ENCODE measurements at regions not wholly inside any gene's neighbourhood (a gene's known extent, or its start where the extent isn't known, plus 50 kb on each side); places are given as distances from the start of the nearest gene placed in this dataset.
"Not testable (repeated sequence)": the region's sequence is repeated elsewhere in the genome, so short reads cannot be mapped to it uniquely, and the experiment has no call there.

DNA sequence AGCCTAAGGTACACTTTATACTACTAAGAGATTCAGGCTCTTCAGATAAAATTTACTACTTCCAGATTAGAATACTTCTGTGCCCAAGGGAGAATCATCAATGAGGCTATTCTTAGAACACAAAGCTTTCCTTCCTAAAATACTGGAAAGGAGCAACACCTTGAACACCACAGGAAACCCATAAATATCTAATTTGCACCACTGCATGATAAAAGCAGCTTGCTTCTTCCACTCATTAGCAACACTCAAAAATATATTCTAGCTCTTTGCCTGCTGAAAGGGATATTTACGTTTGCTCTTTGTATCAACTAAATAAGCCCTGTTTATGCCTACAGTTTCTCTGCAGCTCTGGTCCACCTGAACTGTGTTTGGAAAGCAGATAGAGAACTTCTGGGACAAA is 284.3 kb downstream of the RWDD3 start:
- no peak for DNase-seq (ENCODE audit: low read depth in 2 of 3, low spot score in 2 of 3)

DNA sequence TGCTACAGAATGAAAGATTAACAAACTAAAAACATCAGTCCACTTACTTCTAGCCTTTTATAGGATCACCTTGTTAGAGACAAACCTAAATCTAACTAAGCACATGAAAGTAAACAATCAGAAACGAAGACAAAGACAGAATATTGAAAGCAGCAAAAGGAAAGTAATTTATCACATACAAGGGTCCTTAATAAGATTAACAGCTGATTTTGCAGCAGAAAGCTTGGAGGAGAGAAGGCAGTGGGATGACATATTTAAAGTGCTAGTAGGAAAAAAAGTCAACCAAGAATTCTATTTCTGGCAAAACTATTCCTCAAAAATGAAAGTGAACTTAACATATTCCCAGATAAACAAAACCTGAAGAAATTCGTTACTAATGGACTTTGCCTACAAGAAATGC is 286.4 kb downstream of the RWDD3 start:
- no peak for DNase-seq (ENCODE audit: low read depth in 2 of 3, low spot score in 2 of 3)

DNA sequence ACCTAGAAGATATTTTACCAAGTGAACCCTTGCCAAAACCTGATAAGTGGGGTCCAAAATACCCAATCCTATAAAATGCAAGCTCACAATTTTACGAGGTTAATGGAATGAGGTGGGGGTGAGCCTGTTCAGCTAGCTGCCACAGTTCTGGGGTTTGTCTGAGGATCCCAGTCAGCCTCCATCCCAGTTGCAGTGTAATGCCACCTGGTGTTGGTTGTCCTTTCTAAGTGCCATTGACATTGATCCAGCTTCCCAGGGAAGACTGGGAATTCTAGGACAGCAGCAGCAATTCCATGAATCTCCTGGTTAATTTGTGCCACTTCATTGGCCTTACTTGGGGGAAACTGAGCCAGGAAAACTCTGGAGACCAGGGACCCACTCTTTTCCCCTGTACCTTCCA is 298.3 kb downstream of the RWDD3 start:
- DNase-seq (ENCODE audit: low read depth in 2 of 3, low spot score in 2 of 3): no peak

DNA sequence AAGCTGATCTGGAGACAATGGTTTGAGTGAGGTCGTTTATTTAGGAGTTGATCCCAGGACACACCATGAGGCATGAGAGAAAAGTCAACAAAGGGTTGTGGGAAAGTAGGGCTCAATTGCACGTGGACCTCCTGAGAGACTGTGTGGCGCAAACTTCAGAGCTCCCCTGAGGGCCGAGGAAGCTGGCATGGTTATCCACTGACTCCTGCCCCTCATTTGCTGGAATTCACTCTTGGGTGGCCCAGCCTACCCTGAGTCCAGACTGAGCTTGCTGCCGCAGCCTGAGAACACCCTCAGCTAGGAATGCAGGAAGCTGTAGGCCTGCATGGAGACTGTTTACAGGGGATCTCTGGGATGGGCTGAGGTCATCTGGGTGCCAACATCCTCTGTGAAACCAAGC is 301.0 kb downstream of the RWDD3 start:
- no peak for DNase-seq (ENCODE audit: low read depth in 2 of 3, low spot score in 2 of 3)

DNA sequence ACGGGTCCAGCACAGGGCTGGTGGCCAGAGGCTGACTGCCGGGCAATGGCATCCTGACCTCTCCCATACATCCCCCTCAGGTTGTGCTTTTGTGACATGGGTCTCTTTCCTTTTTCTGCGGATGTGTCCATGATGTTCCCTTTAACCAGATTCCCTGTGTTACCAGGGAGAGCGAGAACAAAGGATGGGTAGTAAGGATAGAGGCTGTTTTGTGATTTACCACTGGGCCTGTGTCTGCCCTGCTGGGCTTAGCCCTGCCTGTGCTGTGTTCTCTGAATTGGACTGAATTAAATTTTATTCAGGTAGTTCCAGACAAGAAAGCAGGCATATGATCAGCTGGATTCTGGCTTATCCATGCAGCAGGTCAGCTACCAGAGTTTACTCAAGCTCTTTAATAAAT is 301.6 kb downstream of the RWDD3 start:
- DNase-seq (ENCODE audit: low read depth in 2 of 3, low spot score in 2 of 3): no peak

DNA sequence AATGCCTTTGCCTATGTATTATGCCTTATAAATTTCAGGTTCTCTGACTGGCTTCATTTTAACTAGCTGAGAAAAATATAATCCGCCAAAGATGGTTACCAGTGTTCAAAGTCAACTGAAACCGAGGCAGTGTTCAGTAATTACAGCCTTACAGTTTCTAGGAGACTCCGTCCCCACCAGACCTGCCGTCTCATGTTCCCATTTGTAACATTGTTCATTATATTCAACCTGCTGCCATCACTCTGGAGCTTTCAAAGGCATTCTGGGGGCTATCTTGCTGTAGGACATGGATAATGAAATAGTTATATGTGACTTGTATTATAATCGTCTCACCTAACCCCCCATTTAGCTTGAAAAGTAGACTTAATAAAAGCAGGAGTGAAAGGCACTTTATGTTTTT is 302.5 kb downstream of the RWDD3 start:
- no peak for DNase-seq (ENCODE audit: low read depth in 2 of 3, low spot score in 2 of 3)

DNA sequence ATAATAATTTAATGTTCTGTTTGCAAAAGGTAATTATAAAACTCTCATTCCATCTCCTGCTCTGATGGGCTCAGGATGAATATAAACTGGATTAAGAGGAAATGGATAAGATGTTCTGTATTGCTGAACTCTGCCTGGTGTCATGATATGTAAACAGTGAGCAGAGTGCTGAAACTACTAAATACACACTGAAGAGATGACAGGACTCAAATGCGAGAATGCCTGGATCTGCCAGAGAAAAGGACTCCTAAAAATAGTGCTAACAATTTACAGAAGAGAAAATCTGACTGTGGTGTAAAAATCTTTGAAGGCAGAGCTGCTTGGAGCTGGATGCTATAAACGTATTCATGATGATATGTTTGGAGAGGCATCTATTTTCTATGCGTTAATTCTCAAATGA is 303.2 kb downstream of the RWDD3 start:
- DNase-seq (ENCODE audit: low read depth in 2 of 3, low spot score in 2 of 3): no peak

DNA sequence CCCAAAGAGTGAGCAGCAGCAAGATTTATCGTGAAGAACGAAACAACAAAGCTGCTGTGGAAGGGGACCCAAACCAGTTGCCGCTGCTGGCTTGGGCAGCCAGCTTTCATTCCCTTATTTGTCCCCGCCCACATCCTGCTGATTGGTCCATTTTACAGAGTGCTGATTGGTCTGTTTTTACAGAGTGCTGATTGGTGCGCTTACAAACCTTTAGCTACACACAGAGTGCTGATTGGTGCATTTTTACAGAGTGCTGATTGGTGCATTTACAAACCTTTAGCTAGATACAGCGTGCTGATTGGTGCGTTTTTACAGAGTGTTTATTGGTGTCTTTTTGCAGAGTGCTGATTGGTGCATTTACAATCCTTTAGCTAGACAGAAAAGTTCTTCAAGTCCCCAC is 304.2 kb downstream of the RWDD3 start:
- not testable (repeated sequence) for DNase-seq (ENCODE audit: low read depth in 2 of 3, low spot score in 2 of 3)

DNA sequence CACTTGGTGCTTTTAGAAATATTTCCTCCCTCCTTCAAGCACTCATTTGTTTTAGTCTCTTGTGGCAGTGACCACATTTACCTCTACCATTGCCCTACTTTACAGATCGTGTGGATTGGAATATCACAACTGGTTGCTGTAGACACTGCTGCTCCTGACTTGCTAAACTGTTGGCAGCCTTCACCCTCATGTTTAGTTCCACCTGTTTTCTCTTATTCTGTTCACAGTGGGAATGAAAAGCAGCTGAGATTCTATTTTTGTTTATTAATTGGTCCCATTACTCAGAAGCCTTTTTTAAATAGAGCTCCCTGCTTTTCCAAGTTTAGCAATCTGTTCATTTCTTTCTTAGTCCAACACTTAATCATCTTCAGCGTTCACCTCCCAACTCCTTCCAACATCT is 308.9 kb downstream of the RWDD3 start:
- no peak for DNase-seq (ENCODE audit: low read depth in 2 of 3, low spot score in 2 of 3)

DNA sequence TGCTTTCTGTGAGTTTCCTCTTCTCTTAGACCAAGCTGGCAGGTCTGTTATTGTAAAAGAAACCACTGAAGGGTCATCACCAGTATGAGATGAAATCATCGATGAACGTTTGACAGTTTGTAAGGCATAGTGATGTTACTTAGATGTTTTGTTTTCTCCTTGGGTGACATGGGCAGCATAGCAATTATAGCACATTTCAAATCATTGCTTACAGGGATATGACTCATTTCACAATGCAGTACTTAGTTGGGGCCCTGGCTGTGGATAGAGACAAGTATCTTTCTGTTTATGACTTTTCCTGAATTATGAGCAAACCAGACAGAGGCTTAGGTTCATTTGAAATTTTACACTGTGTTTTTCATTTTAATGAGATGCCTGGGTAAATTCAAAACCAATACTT is 313.0 kb downstream of the RWDD3 start:
- DNase-seq (ENCODE audit: low read depth in 2 of 3, low spot score in 2 of 3): no peak

DNA sequence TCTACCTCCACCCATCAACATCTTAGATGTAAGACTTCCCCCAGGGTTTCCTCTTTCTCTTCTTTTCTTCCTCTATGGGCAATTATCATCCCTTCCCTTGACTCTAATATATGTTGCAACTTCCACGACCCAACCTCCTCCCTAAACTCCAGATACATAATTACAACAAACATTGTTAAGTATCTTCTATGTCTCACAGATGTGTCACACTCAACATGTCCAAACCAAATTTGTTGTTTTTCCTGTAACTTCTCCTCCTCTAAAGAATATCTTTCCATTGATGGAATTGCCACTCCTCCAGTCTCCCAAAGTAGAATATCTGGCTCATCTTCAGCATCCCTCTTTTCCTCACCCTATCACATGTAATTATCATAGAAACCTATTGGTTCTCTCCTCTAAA is 314.2 kb downstream of the RWDD3 start:
- DNase-seq (ENCODE audit: low read depth in 2 of 3, low spot score in 2 of 3): no peak

DNA sequence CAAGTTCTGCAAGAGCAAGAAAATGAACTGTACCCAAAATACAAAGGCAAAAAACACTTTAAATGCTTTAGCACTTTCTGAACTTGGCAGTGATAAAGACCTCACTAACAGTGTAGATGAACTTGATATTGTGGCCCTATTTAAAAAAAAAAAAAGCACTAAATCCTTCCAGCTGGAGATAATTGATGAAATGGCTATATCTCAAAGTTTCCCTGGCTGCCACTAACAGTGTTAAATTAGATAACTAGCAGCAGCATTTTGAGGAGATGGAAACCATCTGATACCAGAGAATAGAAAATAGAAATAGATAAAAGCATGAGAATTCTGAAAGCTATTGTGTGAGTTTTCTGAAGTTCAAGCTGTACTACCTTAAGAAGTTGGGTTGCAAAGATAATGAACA is 317.2 kb downstream of the RWDD3 start:
- DNase-seq (ENCODE audit: low read depth in 2 of 3, low spot score in 2 of 3): no peak

DNA sequence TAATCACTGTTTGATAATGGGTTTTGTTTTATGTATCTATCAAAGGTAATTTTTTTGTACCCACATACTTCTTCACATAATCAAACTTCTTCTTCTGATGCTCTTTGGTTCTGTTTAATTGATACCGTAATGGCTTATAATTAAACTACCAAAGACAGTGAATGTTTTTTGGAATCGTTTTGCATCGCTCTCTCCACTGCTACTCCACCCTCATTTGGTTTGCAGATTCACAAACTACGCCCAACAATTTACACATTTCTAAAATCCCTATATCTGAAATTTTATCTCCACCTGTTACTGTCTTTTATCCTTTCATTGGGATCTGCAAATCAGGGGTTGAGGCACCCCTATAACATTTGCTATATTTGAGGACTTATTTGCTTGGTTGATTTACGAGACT is 319.6 kb downstream of the RWDD3 start:
- no peak for DNase-seq (ENCODE audit: low read depth in 2 of 3, low spot score in 2 of 3)

DNA sequence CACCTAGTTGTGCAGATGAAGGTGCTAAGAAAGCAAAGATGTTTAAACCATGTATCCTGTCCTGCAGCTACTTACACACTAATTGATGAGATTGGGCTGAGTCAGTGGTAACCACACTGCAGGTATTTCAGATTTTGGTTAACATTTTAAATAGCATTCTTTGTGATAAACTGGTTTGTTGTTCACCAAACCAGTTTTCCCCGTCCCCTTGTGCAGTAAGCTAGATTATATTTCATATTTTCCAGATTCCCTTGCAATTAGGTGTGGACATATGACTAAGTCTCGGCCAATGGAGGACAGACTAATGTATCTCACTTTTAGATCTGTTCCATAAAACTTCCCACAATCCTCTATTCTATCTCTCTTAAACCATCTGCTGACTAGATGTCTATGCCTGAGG is 320.4 kb downstream of the RWDD3 start:
- no peak for DNase-seq (ENCODE audit: low read depth in 2 of 3, low spot score in 2 of 3)

DNA sequence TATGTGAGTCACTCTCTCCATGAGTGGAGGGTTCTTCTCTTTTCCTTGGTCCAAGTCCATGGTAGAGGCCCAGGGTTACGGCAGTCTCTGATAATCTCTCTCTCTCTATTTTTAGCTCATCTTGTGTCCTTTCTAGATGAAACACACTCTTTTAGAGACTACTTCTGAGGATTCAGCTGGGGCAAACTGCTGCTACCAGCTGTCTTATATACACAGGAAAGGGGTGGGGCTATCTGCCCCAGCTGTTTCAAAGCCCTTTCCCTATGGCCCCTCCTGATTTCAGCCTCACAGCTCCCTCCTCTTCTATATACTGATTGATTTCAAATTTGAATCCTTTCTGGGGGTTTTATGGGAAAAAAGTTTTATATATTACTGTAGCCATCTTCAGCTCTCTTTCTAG is 324.8 kb downstream of the RWDD3 start:
- DNase-seq (ENCODE audit: low read depth in 2 of 3, low spot score in 2 of 3): no peak

DNA sequence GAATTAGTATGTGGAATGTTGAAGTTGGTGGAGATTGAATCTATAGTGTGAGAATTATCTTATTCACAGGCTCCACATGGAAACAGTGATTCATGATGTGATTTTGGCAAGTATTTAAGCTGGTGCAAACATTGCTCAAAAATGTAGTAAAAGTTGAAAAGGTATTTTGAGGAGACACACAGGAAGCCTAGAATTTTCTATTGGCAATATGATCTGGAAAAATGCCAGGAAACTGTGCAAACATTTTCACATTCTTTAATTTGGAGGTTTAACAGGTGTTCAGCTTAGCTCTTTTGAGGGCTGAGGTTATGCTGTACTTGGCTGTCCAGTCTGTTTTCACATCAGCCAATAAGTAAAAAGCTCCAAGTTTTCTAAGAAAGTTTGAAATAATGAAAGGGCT is 327.3 kb downstream of the RWDD3 start:
- DNase-seq (ENCODE audit: low read depth in 2 of 3, low spot score in 2 of 3): no peak

DNA sequence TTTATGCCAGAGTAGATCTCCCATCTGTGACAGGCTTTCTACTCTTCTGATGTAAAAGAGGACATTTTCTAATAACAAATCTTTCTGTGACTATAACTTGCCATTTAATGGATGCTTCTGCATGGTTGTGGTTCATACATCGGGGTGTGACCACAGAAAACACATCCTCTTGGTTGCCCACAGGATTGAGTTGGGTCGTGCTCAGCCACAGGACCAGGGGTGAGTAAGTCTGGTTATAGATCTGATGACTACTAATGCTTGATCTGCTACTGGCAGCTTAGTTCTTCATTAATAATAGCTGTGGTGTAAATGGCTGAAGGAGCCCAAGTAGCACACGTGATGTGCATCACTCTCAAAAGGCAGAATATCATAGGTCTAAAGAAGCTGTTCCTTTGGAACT is 328.2 kb downstream of the RWDD3 start:
- no peak for DNase-seq (ENCODE audit: low read depth in 2 of 3, low spot score in 2 of 3)

DNA sequence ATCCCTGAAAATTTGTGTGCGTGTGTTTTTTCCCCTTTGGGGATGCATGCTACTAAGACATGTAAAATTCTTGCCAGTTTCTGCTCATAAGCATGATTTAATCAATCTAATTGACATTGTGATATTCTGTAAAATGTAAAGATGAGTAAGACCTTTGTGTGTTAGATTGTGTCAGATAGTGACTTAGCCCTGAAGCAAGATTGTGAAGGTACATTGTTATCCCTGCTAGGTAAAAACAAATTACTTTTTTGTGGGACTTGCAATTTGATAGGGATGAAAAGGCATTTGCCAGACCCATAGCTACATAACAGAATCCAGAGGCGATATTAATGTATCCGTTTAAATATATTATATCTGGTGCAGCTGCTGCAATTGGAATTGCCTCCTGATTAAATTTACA is 338.0 kb downstream of the RWDD3 start:
- DNase-seq (ENCODE audit: low read depth in 2 of 3, low spot score in 2 of 3): no peak

DNA sequence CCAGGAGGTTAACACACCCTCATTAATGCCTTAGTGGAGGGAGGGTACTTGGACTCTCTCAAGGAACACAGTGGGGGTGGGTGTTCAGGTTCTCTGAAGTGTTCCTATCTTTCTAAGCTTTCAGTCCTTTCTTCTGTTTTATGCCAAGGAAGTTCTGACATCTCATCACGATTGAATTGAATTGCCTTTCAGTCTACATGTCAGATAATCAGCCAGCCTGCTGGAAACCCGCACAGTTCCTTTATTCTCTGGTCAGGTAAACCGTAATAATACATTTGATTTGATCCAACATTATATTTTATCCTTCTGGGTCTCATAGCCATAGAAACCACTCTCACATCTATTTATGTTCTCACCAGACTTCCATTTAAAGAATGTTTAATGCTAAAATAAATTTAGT is 339.0 kb downstream of the RWDD3 start:
- no peak for DNase-seq (ENCODE audit: low read depth in 2 of 3, low spot score in 2 of 3)

DNA sequence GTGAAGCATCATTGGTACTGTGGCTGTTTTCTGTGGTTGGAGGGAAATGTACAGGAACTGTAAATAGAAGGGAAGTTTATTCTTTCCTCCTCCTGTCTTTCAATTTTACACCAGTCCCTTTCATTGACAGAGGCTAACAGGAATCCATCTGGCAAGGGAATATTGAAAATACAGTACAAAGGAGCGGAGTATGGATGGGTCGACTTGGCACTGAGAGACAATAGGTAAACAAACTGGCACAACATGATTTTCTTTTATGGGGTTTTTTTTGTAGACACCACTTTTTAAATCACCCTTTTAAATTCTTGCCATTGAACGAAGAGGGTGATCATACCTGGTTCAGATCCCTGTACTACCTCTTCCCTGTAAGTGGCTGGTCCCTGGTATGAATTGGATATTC is 341.3 kb downstream of the RWDD3 start:
- DNase-seq (ENCODE audit: low read depth in 2 of 3, low spot score in 2 of 3): no peak

DNA sequence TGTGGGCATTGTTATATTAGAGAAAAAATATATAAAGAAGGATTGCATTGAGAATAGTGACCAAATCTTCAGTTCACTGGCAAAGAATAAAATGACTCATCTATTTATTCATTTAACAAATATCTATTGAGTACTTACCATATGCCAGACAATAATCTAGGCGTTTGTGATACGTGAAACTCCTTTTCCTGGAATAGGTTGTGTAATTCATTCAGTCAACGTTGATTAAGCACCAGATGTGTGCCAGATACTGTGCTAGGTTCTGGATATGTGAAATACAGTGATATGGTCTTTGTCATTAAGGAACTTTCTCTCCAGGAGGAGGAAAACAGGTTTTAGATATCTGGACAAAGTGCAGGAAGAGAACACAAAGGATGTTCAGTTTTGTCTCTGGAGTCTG is 344.5 kb downstream of the RWDD3 start:
- DNase-seq (ENCODE audit: low read depth in 2 of 3, low spot score in 2 of 3): no peak

DNA sequence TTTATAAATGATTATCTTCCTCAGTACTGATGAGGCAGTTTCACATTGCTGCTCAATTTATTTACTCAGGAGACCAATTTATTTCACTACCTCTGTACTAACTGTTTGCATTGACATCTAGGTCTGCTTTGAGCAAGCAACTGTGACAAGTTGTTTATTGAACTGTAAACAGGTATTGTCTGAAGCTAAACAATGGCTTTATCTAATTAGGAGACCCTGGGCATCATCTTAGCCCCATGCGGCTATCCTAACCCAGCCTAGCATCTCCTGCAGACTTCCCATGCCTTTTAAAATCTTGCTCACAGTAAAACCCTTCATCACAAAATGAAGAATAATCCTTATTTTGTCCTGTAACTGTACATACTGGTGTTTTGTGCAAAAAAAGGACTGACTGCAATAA is 348.2 kb downstream of the RWDD3 start:
- DNase-seq (ENCODE audit: low read depth in 2 of 3, low spot score in 2 of 3): no peak

DNA sequence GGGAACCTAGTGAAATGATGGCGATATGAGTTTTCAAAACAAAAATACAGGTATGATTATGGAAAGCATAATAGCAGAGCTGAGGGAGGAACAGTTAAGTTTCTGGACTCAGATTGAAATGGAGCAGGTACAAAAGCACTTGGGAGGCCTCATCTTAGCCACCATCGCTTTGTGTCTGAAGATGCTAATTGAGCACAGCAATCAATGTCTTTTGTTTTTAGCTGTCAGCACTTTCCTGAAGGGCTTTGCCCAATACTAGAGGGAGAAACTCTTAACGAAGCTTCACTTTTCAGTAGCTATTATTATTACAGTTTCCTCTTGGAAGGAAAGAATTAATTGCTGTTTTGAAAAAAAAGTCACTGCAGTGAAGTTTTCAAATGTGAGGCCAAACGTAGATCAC is 348.7 kb downstream of the RWDD3 start:
- no peak for DNase-seq (ENCODE audit: low read depth in 2 of 3, low spot score in 2 of 3)

DNA sequence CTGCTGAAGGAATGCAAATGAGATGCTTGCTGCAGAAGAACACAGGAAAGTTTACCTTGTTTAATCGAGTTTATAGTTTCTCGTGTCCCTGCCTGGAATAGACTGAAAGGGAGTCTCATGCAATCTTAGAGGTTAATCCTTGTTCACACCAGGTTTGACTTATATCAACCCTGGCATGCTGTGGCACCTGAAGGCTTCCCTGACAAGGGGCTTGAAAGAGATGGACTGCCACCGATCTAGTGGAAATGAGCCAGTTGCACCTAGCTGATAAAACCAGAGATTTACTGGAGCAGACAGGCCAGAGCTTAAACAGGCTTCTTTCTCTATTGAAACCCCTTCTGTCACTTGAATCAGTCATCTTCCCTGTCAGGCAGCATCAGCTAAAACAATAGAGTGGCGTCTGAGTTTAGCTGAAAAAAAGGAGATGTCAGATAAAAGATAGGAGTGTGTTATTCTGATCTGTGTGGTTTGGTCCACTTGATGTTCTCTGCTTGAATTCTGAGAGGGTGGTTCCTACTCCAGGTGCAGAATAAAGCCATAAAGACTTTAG is 349.7 kb downstream of the RWDD3 start:
- no peak for DNase-seq (ENCODE audit: low read depth in 2 of 3, low spot score in 2 of 3)
